ENCODE measurements at regions not wholly inside any gene's neighbourhood (a gene's known extent, or its start where the extent isn't known, plus 50 kb on each side); places are given as distances from the start of the nearest gene placed in this dataset.

DNA sequence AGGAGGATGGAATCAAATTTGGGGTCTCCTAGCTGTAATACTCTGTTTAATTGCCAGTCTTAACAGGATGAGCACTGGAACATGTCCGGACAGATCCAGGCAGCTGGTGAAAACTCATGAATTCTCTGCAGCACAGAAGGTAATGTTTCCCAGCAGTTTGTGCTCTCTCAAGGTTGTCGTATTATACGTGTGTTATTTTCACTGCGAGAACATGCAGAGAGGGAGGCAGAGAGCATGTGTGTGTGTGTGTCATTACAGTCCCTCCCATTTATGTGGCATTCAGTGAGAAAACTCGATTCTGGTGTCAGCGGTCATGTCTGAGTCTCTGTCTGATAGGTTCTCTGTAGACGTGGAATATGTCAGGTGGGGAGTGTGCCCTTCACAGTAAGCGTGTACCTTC, 150.2 kb upstream of the POU3F3 start:
- TF ChIP-seq, protein P1, sequence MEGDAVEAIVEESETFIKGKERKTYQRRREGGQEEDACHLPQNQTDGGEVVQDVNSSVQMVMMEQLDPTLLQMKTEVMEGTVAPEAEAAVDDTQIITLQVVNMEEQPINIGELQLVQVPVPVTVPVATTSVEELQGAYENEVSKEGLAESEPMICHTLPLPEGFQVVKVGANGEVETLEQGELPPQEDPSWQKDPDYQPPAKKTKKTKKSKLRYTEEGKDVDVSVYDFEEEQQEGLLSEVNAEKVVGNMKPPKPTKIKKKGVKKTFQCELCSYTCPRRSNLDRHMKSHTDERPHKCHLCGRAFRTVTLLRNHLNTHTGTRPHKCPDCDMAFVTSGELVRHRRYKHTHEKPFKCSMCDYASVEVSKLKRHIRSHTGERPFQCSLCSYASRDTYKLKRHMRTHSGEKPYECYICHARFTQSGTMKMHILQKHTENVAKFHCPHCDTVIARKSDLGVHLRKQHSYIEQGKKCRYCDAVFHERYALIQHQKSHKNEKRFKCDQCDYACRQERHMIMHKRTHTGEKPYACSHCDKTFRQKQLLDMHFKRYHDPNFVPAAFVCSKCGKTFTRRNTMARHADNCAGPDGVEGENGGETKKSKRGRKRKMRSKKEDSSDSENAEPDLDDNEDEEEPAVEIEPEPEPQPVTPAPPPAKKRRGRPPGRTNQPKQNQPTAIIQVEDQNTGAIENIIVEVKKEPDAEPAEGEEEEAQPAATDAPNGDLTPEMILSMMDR (IDR thresholded peaks at IDR 0.05) = no peak
- Histone ChIP-seq H3K9me3 (no peaks in the 10 kb centered on the region), H3K27ac (no peak overlapping the region), H3K4me3 (no peak overlapping the region), H3K4me1 (no peaks in the 10 kb centered on the region), H3K36me3 (ENCODE audit: insufficient read depth in 1 of 2, low read depth in 1 of 2) (no peaks in the 10 kb centered on the region), H3K27me3 (ENCODE audit: insufficient read depth in 3 of 3, low read length in 2 of 3) (peaks cover 0 to 13% (median 0%) of the 10 kb centered on the region in 3 donors)
- intact Hi-C loops (cut with DNase I) = no loop called here
- ATAC-seq (no peak), DNase-seq (no peak)
- 61 to 66% (median 65%) methylated on average over 8 of the region's 8 CpGs for WGBS, 3 donors

DNA sequence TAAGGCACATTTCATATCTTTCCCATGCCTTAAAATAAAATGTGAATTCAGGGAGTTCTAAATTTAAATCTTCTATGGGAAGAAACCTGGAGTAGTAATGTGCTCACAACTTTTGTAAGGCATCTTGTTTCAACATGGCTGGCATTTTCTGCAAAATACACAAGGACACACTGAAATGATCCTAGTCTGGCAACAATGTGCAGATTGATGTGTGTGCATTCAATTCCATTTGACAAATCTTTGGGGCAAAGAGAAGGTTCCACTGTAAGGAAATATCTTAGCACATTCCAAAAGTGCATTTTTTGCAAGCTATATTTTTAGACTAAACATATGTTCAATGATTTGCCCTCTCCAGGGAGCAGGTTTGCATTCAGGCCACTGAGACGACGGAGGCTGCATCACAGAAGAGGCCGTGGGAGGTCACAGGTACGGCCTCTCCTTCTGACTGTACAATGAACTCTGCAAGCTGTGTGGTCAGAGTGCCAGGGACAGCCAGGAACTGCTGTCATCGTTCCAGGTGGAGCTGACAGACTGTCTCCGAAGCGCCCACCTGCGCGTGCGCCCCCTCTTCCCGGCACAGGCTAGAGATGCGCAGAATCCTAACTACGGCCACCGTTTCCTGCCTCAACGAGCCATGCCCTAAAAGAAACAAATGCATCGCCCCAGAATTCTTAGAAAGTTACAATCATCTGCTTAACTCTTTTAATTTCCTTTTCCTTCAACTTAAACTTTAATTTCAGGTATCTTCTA, 149.2 kb upstream of the POU3F3 start:
- intact Hi-C loops (cut with DNase I) = no loop called here
- DNase-seq = no peak
- Histone ChIP-seq H3K27me3 (ENCODE audit: insufficient read depth in 3 of 3, low read length in 2 of 3) (peaks cover 0 to 13% (median 0%) of the 10 kb centered on the region in 3 donors), H3K9me3 (no peaks in the 10 kb centered on the region), H3K27ac (no peak overlapping the region), H3K4me1 (no peaks in the 10 kb centered on the region), H3K36me3 (ENCODE audit: insufficient read depth in 1 of 2, low read depth in 1 of 2) (no peaks in the 10 kb centered on the region), H3K4me3 (no peak overlapping the region)
- TF ChIP-seq, protein P1 (IDR thresholded peaks at IDR 0.05) = no peak
- ATAC-seq = no peak
- WGBS, 3 donors = 69 to 74% (median 73%) methylated on average over 16 of the region's 16 CpGs

DNA sequence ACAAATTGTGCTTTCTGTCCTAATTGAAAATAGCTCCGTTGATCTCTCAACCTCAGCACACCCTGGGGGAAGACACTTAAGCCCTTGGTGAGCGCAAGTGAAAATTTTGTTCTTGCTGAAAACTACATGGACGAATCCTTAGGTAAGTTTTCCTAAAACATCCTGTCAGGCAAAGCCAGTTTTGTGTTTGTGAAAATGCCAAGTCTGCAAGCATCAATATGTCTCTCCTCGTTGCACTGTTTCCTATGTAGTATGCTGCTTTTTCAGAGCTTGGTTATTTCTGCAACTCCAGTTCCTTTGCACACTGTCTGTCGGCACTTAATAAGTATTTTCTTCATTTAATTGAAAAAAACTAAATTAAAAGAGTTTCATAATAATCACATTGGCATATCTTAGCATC, 146.9 kb upstream of the POU3F3 start:
- Histone ChIP-seq H3K9me3 (no peaks in the 10 kb centered on the region), H3K4me3 (no peak overlapping the region), H3K27ac (no peak overlapping the region), H3K4me1 (no peaks in the 10 kb centered on the region), H3K36me3 (ENCODE audit: insufficient read depth in 1 of 2, low read depth in 1 of 2) (no peaks in the 10 kb centered on the region), H3K27me3 (ENCODE audit: insufficient read depth in 3 of 3, low read length in 2 of 3) (peaks cover 0 to 13% (median 0%) of the 10 kb centered on the region in 3 donors)
- WGBS, 3 donors = 74 to 79% (median 77%) methylated on average over 5 of the region's 5 CpGs
- DNase-seq = no peak
- intact Hi-C loops (cut with DNase I) = no loop called here
- TF ChIP-seq, protein P1 (IDR thresholded peaks at IDR 0.05) = no peak
- no peak for ATAC-seq

DNA sequence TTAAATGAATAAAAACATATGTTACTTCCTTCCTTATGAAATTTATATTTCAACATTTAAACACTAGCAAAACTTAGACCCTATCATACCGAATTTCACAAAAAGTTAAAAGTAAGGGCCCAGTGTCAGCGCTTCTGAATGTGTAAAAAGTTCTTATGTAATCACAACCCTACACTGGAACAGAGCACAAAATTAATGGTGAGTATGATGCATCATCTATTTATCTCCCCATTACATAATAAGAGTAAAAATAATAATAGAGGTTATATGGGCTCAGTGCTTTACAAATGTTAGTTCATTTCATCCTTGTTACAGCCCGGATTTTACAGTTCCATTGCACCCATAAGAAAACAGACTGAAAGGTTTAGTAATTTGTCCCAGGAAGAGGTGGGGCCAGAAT, 144.9 kb upstream of the POU3F3 start:
- DNase-seq = no peak
- WGBS, 3 donors = 79 to 84% (median 80%) methylated on average over 3 of the region's 3 CpGs
- H3K36me3 ChIP-seq (ENCODE audit: insufficient read depth in 1 of 2, low read depth in 1 of 2) = no peaks in the 10 kb centered on the region
- no peaks in the 10 kb centered on the region for H3K4me1 ChIP-seq
- H3K27me3 ChIP-seq (ENCODE audit: insufficient read depth in 3 of 3, low read length in 2 of 3) = peaks cover 0 to under 1% (median 0%) of the 10 kb centered on the region in 3 donors
- intact Hi-C loops (cut with DNase I) = no loop called here
- H3K27ac ChIP-seq = no peak overlapping the region
- H3K4me3 ChIP-seq = no peak overlapping the region
- H3K9me3 ChIP-seq = no peaks in the 10 kb centered on the region
- ATAC-seq = peak in 3 of 4 donors; percentile 48 to 69 (median 57)
- TF ChIP-seq, protein P1 (IDR thresholded peaks at IDR 0.05) = no peak

DNA sequence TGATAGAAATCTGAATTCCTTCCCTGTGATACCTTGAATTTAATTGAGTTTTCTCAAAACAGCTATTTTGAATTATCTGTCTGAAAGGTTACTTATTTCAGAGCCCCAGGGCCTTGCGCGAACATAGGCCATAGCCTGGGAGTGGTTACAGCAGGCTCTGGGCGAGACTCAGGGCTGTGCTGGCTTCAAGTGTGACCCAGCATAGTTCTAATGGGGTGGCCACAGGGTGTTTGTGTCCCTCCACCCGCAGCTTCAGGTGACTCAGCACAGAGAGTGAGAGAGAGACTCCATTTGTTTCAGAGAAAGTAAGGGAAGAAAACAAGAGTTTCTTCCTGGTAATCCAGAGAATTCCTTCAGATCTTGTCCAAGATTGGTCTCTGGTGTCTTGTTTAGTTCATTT, 137.9 kb upstream of the POU3F3 start:
- TF ChIP-seq, protein P1 (IDR thresholded peaks at IDR 0.05) = no peak
- DNase-seq = no peak
- WGBS, 3 donors = 86 to 91% (median 89%) methylated on average over 4 of the region's 4 CpGs

More for the DNA sequence above, 137.9 kb upstream of the POU3F3 start:
- no peaks in the 10 kb centered on the region for H3K27me3 ChIP-seq (ENCODE audit: insufficient read depth in 3 of 3, low read length in 2 of 3)
- no peaks in the 10 kb centered on the region for H3K4me1 ChIP-seq
- no peak overlapping the region for H3K4me3 ChIP-seq
- intact Hi-C loops (cut with DNase I) = no loop called here
- H3K27ac ChIP-seq = no peak overlapping the region
- H3K36me3 ChIP-seq (ENCODE audit: insufficient read depth in 1 of 2, low read depth in 1 of 2) = no peaks in the 10 kb centered on the region
- no peaks in the 10 kb centered on the region for H3K9me3 ChIP-seq
- ATAC-seq = no peak

Data from psoas muscle (tissue), 7 donors.